HCT116 (cell line): ENCODE measurements at regions not wholly inside any gene's neighbourhood (a gene's known extent, or its start where the extent isn't known, plus 50 kb on each side); places are given as distances from the start of the nearest gene placed in this dataset.

ENCODE experiments used
- ATF3 ChIP-seq: IDR thresholded peaks from 2 replicates; pipeline ENCODE4 v1.6.1; 2012
- ELF1 ChIP-seq: IDR thresholded peaks from 2 replicates; pipeline ENCODE4 v1.6.1; 2012; ENCODE audit warnings: low read depth, borderline replicate concordance
- EZH2 ChIP-seq: fragments of 200-600 bp; sonication (generic); IDR thresholded peaks from 2 replicates; pipeline ENCODE4 v1.6.1; 2017; ENCODE audit warnings: antibody characterized with exemption, mixed run types
- EZH2phosphoT487 ChIP-seq: fragments of 200-600 bp; IDR thresholded peaks from 2 replicates; pipeline ENCODE4 v1.6.1; 2018; ENCODE audit warnings: antibody characterized with exemption, borderline replicate concordance
- POLR2A ChIP-seq: IDR thresholded peaks from 2 replicates; pipeline ENCODE4 v1.7.0; 2011; ENCODE audit warnings: borderline replicate concordance; ENCODE audit not compliant: insufficient read depth, insufficient read length; ENCODE audit errors: extremely low read depth
- POLR2AphosphoS5 ChIP-seq: IDR thresholded peaks from 2 replicates; pipeline ENCODE4 v1.6.1; 2011; ENCODE audit warnings: mild to moderate bottlenecking, low read depth, low read length, moderate library complexity
- RAD21 ChIP-seq: IDR thresholded peaks from 2 replicates; pipeline ENCODE4 v1.6.1; 2012; ENCODE audit warnings: low read depth, mild to moderate bottlenecking
- SP1 ChIP-seq: IDR thresholded peaks from 2 replicates; pipeline ENCODE4 v1.6.1; 2012; ENCODE audit warnings: low read depth
- SRF ChIP-seq: IDR thresholded peaks from 2 replicates; pipeline ENCODE4 v1.6.1; 2012; ENCODE audit warnings: low read depth
- YY1 ChIP-seq: IDR thresholded peaks from 2 replicates; pipeline ENCODE4 v1.6.1; 2011; ENCODE audit warnings: low read length, low read depth, moderate library complexity, mild to moderate bottlenecking; ENCODE audit not compliant: insufficient replicate concordance; ENCODE audit errors: extremely low read depth
- ZFX ChIP-seq: fragments of 450-650 bp; IDR thresholded peaks from 2 replicates; pipeline ENCODE4 v1.6.1; 2017
- TF ChIP-seq, protein P1 (sequence below), 3 experiments: fragments of 200-600 bp in 1 of 3; sonication (generic) in 1 of 3; IDR thresholded peaks in 2 of 3; conservative IDR thresholded peaks in 1 of 3; 2 replicates each; pipeline ENCODE4 v1.5.1; 2012 to 2017; ENCODE audit warnings: low read depth in 2 of 3, low read length in 2 of 3, antibody characterized with exemption in 1 of 3, borderline replicate concordance in 1 of 3, control low read depth in 1 of 3, mild to moderate bottlenecking in 1 of 3, mixed read lengths in 1 of 3, mixed run types in 1 of 3, moderate library complexity in 1 of 3; ENCODE audit not compliant: insufficient read depth in 1 of 3
- TF ChIP-seq, protein P2 (sequence below): IDR thresholded peaks from 2 replicates; pipeline ENCODE4 v1.6.1; 2012; ENCODE audit warnings: low read depth

DNA sequence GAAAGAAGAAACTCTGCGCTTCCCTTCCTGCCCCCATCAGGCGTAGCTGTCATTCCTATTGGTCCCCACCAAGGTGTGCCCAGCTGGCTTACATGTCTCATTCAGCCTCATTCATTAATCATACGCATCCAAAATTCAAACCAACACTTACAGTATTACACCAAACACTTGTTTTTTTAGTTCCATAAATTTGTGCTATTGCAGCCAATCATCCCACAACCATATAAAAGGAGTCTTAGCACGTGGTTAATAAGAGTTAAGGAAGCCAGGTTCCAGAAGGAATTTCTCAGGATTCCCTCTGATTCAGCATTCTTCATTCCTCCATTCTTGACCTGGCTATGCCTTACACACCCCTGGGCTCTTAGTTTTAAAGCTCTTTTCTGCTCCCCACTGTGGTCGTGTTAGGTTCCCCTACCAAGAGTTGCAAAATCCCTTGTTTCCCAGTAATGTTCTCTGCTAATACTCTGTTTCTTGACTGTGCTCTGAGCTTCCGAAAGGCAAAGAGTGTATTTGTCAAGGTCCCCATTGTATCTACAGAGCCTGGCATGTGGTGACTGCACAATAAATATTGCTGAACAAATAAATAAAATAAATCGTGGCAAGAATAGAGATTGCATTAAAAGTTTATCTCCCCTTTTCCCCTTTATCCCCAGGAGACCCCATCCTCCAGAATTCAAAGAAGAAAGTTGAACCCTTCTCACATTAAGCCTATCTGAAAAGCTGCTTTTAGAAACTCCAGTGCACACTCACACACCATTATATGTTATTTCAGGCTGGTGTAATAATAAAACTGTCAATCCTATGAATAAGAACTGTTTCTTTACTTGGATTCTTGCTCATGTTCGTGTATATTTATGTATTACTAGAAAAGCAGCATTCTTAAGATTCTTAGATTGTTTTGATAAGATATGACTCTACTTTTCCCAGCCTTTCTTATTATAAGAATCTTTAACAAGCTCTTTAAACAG is 514.4 kb downstream of the INHBA start:
- TF ChIP-seq, protein P1, sequence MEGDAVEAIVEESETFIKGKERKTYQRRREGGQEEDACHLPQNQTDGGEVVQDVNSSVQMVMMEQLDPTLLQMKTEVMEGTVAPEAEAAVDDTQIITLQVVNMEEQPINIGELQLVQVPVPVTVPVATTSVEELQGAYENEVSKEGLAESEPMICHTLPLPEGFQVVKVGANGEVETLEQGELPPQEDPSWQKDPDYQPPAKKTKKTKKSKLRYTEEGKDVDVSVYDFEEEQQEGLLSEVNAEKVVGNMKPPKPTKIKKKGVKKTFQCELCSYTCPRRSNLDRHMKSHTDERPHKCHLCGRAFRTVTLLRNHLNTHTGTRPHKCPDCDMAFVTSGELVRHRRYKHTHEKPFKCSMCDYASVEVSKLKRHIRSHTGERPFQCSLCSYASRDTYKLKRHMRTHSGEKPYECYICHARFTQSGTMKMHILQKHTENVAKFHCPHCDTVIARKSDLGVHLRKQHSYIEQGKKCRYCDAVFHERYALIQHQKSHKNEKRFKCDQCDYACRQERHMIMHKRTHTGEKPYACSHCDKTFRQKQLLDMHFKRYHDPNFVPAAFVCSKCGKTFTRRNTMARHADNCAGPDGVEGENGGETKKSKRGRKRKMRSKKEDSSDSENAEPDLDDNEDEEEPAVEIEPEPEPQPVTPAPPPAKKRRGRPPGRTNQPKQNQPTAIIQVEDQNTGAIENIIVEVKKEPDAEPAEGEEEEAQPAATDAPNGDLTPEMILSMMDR (IDR thresholded peaks at IDR 0.05 in 2 of 3, conservative IDR thresholded peaks at IDR 0.05 in 1 of 3; ENCODE audit: borderline replicate concordance in 1 of 3, insufficient read depth in 1 of 3, low read depth in 2 of 3, low read length in 2 of 3), result no peak
- no peak for TF ChIP-seq POLR2A
- no peak for TF ChIP-seq SRF
- no peak for TF ChIP-seq YY1
- no peak for TF ChIP-seq EZH2
- TF ChIP-seq POLR2AphosphoS5, result no peak
- TF ChIP-seq EZH2phosphoT487, result no peak
- no peak for TF ChIP-seq ZFX
- TF ChIP-seq ELF1, result no peak
- TF ChIP-seq, protein P2, sequence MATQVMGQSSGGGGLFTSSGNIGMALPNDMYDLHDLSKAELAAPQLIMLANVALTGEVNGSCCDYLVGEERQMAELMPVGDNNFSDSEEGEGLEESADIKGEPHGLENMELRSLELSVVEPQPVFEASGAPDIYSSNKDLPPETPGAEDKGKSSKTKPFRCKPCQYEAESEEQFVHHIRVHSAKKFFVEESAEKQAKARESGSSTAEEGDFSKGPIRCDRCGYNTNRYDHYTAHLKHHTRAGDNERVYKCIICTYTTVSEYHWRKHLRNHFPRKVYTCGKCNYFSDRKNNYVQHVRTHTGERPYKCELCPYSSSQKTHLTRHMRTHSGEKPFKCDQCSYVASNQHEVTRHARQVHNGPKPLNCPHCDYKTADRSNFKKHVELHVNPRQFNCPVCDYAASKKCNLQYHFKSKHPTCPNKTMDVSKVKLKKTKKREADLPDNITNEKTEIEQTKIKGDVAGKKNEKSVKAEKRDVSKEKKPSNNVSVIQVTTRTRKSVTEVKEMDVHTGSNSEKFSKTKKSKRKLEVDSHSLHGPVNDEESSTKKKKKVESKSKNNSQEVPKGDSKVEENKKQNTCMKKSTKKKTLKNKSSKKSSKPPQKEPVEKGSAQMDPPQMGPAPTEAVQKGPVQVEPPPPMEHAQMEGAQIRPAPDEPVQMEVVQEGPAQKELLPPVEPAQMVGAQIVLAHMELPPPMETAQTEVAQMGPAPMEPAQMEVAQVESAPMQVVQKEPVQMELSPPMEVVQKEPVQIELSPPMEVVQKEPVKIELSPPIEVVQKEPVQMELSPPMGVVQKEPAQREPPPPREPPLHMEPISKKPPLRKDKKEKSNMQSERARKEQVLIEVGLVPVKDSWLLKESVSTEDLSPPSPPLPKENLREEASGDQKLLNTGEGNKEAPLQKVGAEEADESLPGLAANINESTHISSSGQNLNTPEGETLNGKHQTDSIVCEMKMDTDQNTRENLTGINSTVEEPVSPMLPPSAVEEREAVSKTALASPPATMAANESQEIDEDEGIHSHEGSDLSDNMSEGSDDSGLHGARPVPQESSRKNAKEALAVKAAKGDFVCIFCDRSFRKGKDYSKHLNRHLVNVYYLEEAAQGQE, result no peak
- 0 out of 2 replicates have a peak, but pooled peaks have one; percentile 24 for TF ChIP-seq SP1
- TF ChIP-seq ATF3, result no peak
- no peak for TF ChIP-seq RAD21
